ENCODE measurements at regions not wholly inside any gene's neighbourhood (a gene's known extent, or its start where the extent isn't known, plus 50 kb on each side); places are given as distances from the start of the nearest gene placed in this dataset.

DNA sequence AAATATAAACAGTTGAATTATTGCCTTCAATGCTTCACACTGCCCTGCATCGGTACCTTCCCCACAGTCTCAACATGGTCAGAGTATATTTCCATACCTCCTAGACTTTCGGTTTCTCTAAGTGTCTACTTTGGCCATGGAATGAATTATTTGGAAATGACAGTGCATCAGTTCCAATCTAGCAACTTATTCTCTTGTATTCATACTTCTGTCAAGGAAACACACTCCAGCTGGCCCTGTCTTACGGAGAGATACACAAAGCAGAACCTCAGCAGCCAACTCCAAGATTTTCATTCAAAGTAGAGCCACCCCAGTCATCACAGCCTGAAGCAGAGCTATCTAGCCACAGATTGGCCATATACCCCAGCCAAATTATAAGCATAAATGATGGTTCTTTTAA, 518.4 kb upstream of the UBE2E2 start:
- Mint-ChIP-seq H3K27ac (no peak overlapping the region), H3K36me3 (ENCODE audit: low read depth) (no peaks in the 10 kb centered on the region), H3K4me3 (no peak overlapping the region), H3K27me3 (no peaks in the 10 kb centered on the region), H3K4me1 (ENCODE audit: low read depth) (no peaks in the 10 kb centered on the region), H3K9me3 (peaks cover 4% of the 10 kb centered on the region)
- TF ChIP-seq, protein P1, sequence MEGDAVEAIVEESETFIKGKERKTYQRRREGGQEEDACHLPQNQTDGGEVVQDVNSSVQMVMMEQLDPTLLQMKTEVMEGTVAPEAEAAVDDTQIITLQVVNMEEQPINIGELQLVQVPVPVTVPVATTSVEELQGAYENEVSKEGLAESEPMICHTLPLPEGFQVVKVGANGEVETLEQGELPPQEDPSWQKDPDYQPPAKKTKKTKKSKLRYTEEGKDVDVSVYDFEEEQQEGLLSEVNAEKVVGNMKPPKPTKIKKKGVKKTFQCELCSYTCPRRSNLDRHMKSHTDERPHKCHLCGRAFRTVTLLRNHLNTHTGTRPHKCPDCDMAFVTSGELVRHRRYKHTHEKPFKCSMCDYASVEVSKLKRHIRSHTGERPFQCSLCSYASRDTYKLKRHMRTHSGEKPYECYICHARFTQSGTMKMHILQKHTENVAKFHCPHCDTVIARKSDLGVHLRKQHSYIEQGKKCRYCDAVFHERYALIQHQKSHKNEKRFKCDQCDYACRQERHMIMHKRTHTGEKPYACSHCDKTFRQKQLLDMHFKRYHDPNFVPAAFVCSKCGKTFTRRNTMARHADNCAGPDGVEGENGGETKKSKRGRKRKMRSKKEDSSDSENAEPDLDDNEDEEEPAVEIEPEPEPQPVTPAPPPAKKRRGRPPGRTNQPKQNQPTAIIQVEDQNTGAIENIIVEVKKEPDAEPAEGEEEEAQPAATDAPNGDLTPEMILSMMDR (IDR thresholded peaks at IDR 0.05) = no peak
- Histone ChIP-seq H3K27me3 (ENCODE audit: control insufficient read depth in 1 of 2, insufficient read depth in 2 of 2, low read length in 2 of 2) (no peaks in the 10 kb centered on the region), H3K4me1 (ENCODE audit: insufficient read depth, low read length) (no peaks in the 10 kb centered on the region), H3K4me3 (ENCODE audit: low read length) (no peak overlapping the region), H3K27ac (ENCODE audit: low read depth in 1 of 2, low read length in 2 of 2) (no peak overlapping the region), H3K9me3 (ENCODE audit: control insufficient read depth in 1 of 2, insufficient read depth in 1 of 2, low read length in 2 of 2) (no peaks in the 10 kb centered on the region), H3K36me3 (ENCODE audit: insufficient read depth, low read length) (no peaks in the 10 kb centered on the region)
- intact Hi-C loops (cut with DNase I, micrococcal nuclease) = no loop called here
- CTCF ChIA-PET = no interaction called here
- ATAC-seq (ENCODE audit: poor library complexity) (no peak), DNase-seq (no peak)
- POLR2A ChIA-PET = no interaction called here

DNA sequence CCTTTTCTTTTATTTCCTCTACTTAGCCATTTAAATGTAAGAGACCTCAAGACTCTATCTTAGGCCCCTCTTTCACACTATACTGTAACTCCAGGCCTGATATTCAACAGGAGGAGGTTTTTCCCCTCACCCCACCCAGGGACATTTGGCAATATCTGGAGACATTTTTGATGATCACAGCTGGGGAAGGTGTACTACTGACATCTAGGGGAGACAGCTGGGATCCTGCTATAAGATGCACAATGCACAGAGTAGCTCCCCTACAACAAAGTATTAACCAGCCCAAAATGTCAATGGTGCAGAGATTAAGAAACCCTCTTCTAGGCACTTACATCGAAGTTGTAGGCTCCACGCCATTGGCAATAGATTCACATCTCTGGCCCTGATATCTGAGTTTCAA, 517.5 kb upstream of the UBE2E2 start:
- TF ChIP-seq, protein P1 (IDR thresholded peaks at IDR 0.05) = no peak
- H3K36me3 ChIP-seq (ENCODE audit: insufficient read depth, low read length) = no peaks in the 10 kb centered on the region
- Mint-ChIP-seq H3K27me3 (no peaks in the 10 kb centered on the region), H3K9me3 (peaks cover 4% of the 10 kb centered on the region), H3K36me3 (ENCODE audit: low read depth) (no peaks in the 10 kb centered on the region), H3K4me1 (ENCODE audit: low read depth) (no peaks in the 10 kb centered on the region), H3K4me3 (no peak overlapping the region), H3K27ac (no peak overlapping the region)
- no peaks in the 10 kb centered on the region for H3K27me3 ChIP-seq (ENCODE audit: control insufficient read depth in 1 of 2, insufficient read depth in 2 of 2, low read length in 2 of 2)
- intact Hi-C loops (cut with DNase I, micrococcal nuclease) = no loop called here
- POLR2A ChIA-PET = no interaction called here
- H3K4me1 ChIP-seq (ENCODE audit: insufficient read depth, low read length) = no peaks in the 10 kb centered on the region
- H3K9me3 ChIP-seq (ENCODE audit: control insufficient read depth in 1 of 2, insufficient read depth in 1 of 2, low read length in 2 of 2) = no peaks in the 10 kb centered on the region
- ATAC-seq (ENCODE audit: poor library complexity) (no peak), DNase-seq (no peak)
- no peak overlapping the region for H3K27ac ChIP-seq (ENCODE audit: low read depth in 1 of 2, low read length in 2 of 2)
- CTCF ChIA-PET = no interaction called here
- no peak overlapping the region for H3K4me3 ChIP-seq (ENCODE audit: low read length)

GRCh38 chr3:22691407-22691806, 511.7 kb upstream of the UBE2E2 start:
- Histone ChIP-seq H3K36me3 (ENCODE audit: insufficient read depth, low read length) (no peaks in the 10 kb centered on the region), H3K27ac (ENCODE audit: low read depth in 1 of 2, low read length in 2 of 2) (no peak overlapping the region), H3K9me3 (ENCODE audit: control insufficient read depth in 1 of 2, insufficient read depth in 1 of 2, low read length in 2 of 2) (no peaks in the 10 kb centered on the region), H3K4me3 (ENCODE audit: low read length) (no peak overlapping the region), H3K27me3 (ENCODE audit: control insufficient read depth in 1 of 2, insufficient read depth in 2 of 2, low read length in 2 of 2) (no peaks in the 10 kb centered on the region), H3K4me1 (ENCODE audit: insufficient read depth, low read length) (no peaks in the 10 kb centered on the region)
- no peak overlapping the region for H3K27ac Mint-ChIP-seq
- H3K4me3 Mint-ChIP-seq = no peak overlapping the region
- POLR2A ChIA-PET = no interaction called here
- TF ChIP-seq, protein P1 (IDR thresholded peaks at IDR 0.05) = no peak
- CTCF ChIA-PET = no interaction called here
- intact Hi-C loops (cut with DNase I, micrococcal nuclease) = no loop called here
- no peaks in the 10 kb centered on the region for H3K36me3 Mint-ChIP-seq (ENCODE audit: low read depth)
- peaks cover 2% of the 10 kb centered on the region for H3K9me3 Mint-ChIP-seq
- DNase-seq (no peak), ATAC-seq (ENCODE audit: poor library complexity) (no peak)
- H3K27me3 Mint-ChIP-seq = no peaks in the 10 kb centered on the region
- H3K4me1 Mint-ChIP-seq (ENCODE audit: low read depth) = no peaks in the 10 kb centered on the region

All from CD4-positive, alpha-beta T cell (primary cell).